Fibroblast of skin of right quadriceps (primary cell): ENCODE measurements at regions not wholly inside any gene's neighbourhood (a gene's known extent, or its start where the extent isn't known, plus 50 kb on each side); places are given as distances from the start of the nearest gene placed in this dataset.
"Not testable (repeated sequence)": the region's sequence is repeated elsewhere in the genome, so short reads cannot be mapped to it uniquely, and the experiment has no call there.

Experiments used
- DNase-seq: peaks from one replicate; pipeline ENCODE4 v3.0.0-alpha.2; 2013

DNA sequence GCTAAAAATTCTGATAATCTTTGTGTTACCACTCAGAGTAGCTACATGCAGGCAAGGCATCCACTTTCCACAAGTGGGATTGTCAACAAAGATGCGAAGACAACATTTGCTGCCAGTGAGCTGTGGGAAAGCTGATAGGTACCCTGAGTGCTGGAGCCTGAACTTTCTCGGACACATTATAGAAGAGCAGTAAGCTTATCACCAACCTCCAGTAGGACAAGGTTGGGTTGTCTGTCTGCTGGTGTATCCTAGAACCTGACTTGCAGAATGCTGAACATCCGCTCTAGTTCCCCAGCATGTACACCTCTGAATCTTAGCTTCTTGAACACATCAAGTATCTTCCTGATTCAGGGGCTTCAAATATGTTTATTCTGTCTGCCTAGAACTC, 103.8 kb upstream of the PPM1H start:
- DNase-seq = no peak

DNA sequence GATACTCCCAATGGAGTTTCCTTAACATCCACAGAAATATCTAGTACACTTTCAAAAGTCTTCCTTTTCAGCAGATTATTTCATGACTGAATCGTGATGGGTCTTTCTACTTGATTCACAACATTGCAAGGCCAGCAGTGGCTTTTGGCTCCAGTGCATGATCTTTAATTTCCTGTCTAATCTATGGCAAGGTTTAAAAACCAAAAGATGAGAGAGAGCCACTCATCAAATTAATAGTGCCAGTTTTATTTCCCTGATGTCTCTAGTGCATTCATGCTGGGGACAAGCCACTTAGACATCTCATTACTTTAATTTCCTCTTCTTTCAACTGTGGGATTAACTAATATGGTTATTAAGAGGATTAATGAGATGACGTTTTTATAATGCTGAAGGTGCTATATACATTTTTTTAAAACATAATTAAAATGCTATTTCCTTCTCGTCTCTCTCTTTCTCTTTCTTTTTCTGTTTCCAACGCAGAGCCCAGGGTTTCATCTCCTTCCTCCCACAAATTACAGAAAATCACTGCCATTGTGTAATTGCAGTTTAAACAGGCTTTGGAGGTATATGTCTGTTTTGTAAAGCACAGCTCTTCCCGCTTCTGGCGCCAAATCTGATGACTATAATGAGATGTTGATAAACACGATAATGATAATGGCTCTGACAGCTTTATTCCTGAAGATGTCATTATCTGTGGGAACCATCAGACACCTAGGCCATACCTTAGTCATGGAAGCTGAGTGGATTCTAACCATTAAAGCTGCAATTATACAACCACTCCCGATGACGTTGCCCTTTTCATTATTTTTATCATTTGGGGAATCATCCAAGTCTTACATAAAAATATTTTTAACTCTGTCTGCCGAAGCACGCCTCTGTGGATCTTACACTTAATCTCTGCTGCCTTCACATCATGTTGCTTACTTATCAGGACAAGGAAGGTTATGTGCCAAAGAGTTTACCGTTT, 103.1 kb upstream of the PPM1H start:
- DNase-seq = no peak

DNA sequence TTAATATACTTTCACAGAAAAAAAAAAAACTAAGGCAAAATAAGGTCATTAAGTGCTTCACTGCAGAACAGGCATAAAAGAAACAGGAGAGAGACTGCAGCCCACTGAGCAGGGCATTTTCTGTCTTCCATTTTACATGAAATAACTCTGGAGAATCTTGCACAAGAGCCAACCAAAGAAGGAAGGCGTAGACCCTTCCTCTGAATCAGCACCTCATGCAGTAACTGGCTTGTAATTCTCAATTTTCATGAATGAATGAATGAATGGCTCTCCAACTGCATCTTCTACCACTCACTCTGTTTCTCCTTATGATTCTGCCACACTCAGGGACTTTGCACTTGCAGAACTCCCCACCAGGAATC, 102.0 kb upstream of the PPM1H start:
- DNase-seq = no peak

DNA sequence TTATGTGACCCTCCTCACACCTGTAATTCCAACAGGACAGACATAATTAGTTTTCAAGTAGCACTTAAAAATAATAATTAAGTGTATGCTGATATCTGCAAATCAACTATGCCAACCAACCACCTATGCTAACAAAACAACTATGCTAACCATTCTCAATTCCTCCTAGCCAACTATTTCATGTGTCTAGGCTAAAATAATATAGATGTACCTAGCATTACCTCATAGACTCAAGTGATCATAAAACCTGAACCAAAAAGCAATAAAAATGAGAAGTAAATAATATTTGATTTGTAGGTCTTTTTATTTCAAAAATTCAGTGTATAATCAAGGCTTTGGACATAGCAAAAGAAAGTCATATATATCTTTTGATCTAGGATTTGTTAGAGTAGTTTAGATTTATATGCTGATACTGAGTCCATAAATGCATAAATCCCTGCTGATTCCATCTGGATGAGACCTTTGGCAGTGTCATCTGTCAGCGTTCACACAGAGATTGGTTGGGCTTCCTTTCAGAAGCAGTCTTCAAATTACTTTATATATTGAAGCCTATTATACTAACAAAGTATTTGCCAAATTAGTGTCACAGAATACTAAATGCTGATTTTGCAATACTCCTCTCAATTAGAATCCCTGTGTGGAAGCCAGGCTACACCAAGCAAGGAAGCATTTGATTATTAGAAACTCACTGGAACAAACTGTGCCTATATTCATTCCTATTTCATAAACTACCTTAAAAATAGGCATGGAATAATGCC, 101.4 kb upstream of the PPM1H start:
- no peak for DNase-seq

- DNase-seq = no peak
These were observed 99.7 kb upstream of the PPM1H start for GRCh38 chr12:63034601-63035000.

- no peak for DNase-seq
These were observed 94.7 kb upstream of the PPM1H start for GRCh38 chr12:63029676-63030075.

GRCh38 chr12:63028951-63029350, 94.0 kb upstream of the PPM1H start:
- no peak for DNase-seq

GRCh38 chr12:63025116-63025515, 90.2 kb upstream of the PPM1H start:
- no peak for DNase-seq

- no peak for DNase-seq
These were observed 89.0 kb upstream of the PPM1H start for GRCh38 chr12:63023926-63024325.

DNA sequence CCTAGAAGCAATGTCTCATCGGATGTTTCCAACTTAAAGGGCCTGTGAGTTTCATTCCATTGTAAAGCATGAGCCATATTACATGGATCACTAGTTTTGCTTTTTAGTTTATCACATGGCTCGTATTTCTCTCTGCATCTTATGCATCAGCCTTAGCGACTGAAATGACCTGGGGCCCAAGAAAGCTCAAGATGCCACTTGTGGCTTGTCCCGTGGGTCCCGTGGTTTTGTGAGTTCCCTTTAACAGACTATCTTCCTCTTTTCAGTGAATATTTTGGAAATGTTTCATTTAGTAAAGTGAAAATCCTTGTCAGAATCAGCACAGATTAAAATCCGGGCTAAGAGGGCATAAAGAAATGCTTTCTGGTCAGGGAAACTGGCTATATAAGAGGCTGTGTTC, 86.2 kb upstream of the PPM1H start:
- no peak for DNase-seq

- no peak for DNase-seq
These were observed 85.3 kb upstream of the PPM1H start for GRCh38 chr12:63020269-63020668.

GRCh38 chr12:63018273-63018672, 83.3 kb upstream of the PPM1H start:
- no peak for DNase-seq

- DNase-seq = no peak
These were observed 78.4 kb upstream of the PPM1H start for GRCh38 chr12:63013302-63013701.

DNA sequence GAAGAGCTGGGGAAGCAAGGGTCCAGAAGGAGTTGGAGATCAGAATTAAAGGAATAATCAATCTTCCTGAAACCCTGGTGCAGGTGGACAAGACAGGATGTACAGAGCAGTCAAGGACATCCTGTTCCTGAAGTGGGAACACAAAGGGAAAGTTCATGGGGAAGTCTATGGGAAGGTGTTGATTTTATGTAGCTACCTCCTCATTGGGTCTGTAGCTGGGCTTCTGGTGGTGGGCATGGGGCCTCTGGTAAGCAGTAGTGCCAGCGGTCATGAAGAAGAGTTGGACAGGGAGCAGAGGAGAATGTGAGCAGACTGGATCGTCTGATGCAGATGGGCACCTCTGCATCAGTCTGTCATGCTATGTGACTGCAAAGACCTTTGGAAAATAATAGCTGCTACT, 75.7 kb upstream of the PPM1H start:
- DNase-seq = no peak

- no peak for DNase-seq
These were observed 73.4 kb upstream of the PPM1H start for GRCh38 chr12:63008372-63008771.

- DNase-seq = no peak
These were observed 72.8 kb upstream of the PPM1H start for GRCh38 chr12:63007726-63008125.

- no peak for DNase-seq
These were observed 71.6 kb upstream of the PPM1H start for GRCh38 chr12:63006536-63006935.

- no peak for DNase-seq
These were observed 70.4 kb upstream of the PPM1H start for GRCh38 chr12:63005382-63005781.

GRCh38 chr12:63003223-63003819, 68.4 kb upstream of the PPM1H start:
- DNase-seq = no peak

GRCh38 chr12:63002059-63002458, 67.1 kb upstream of the PPM1H start:
- not testable (repeated sequence) for DNase-seq

GRCh38 chr12:62998454-62998853, 63.5 kb upstream of the PPM1H start:
- DNase-seq = no peak

- DNase-seq = no peak
These were observed 60.1 kb upstream of the PPM1H start for GRCh38 chr12:62995097-62995496.

GRCh38 chr12:62986844-62987243, 51.9 kb upstream of the PPM1H start:
- DNase-seq = no peak
